K562 (cell line): ENCODE measurements at regions not wholly inside any gene's neighbourhood (a gene's known extent, or its start where the extent isn't known, plus 50 kb on each side); places are given as distances from the start of the nearest gene placed in this dataset.

ENCODE experiments used
- ATAC-seq: fragments of 200-7000 bp; cut with Tn5 transposase; 3 replicates; pipeline ENCODE4 v1.9.1; 2020; ENCODE audit warnings: moderate library complexity
- BruUV-seq: library from RNA; stranded (reverse); fragments of 400-500 nt; replicated peaks from 2 replicates; lab custom pipeline; 2021; lab: Mats Ljungman, UMichigan
- CTCF ChIA-PET: fragments of 300-600 bp; formaldehyde crosslinking; extraction: SDS; loops from one replicate; lab custom pipeline; 2021; ENCODE audit warnings: low intra/inter-chr PET ratio; lab: Yijun Ruan, JAX
- POLR2A ChIA-PET: fragments of 300-600, 350-650 bp; sonication (Branson Sonifier 250); formaldehyde crosslinking; extraction: SDS; loops from one replicate; lab custom pipeline; 2021; ENCODE audit warnings: antibody characterized with exemption, inconsistent platforms; lab: Yijun Ruan, JAX
- DNase-seq, 4 experiments: peaks; one replicate each; pipeline versions ENCODE4 v3.0.0 to v3.0.0-alpha.2; 2011 to 2018; ENCODE audit warnings: low spot score in 3 of 4, mixed read lengths in 3 of 4; ENCODE audit errors: extremely low read depth in 1 of 4
- FAIRE-seq: peaks from 2 replicates; lab custom pipeline; 2011; peaks lifted over from hg19 to GRCh38; lab: Jason Lieb, UNC
- H2AFZ ChIP-seq: 2 replicates; pipeline ENCODE4 v1.6.0; 2011; ENCODE audit warnings: low read depth, low read length, control low read depth, inconsistent platforms
- H3K27ac ChIP-seq: fragments of 200-600 bp; 3 replicates; pipeline ENCODE4 v1.8.0; 2011; ENCODE audit warnings: low read depth, mild to moderate bottlenecking, control low read depth, inconsistent platforms, low read length, moderate library complexity, mixed read lengths; ENCODE audit errors: extremely low read depth
- H3K27me3 ChIP-seq, 2 experiments: fragments of 300-600 bp in 1 of 2; 2 replicates in 1 of 2; 3 replicates in 1 of 2; pipeline versions ENCODE4 v1.6.0 to v1.8.0; 2011; ENCODE audit warnings: inconsistent platforms in 2 of 2, low read length in 2 of 2, mild to moderate bottlenecking in 1 of 2, mixed read lengths in 1 of 2, moderate library complexity in 1 of 2; ENCODE audit not compliant: control insufficient read depth in 2 of 2, insufficient read depth in 2 of 2
- H3K36me3 ChIP-seq: fragments of 300-600 bp; 3 replicates; pipeline ENCODE4 v1.8.0; 2011; ENCODE audit warnings: mild to moderate bottlenecking, low read length, inconsistent platforms; ENCODE audit not compliant: control insufficient read depth, insufficient read depth
- H3K4me1 ChIP-seq, 2 experiments: fragments of 200-600 bp in 1 of 2; replicated peaks in 1 of 2; 2 replicates in 1 of 2; 3 replicates in 1 of 2; pipeline versions ENCODE4 v1.5.1 to v1.8.0; 2011; ENCODE audit warnings: inconsistent platforms in 2 of 2, low read length in 2 of 2, mild to moderate bottlenecking in 1 of 2, mixed read lengths in 1 of 2, moderate library complexity in 1 of 2; ENCODE audit not compliant: control insufficient read depth in 2 of 2, insufficient read depth in 2 of 2
- H3K4me2 ChIP-seq: 2 replicates; pipeline ENCODE4 v1.6.1; 2011; ENCODE audit warnings: low read length, control low read depth, inconsistent platforms, mixed read lengths; ENCODE audit not compliant: insufficient read depth
- H3K4me3 ChIP-seq: fragments of 200-600 bp; sonication (generic), shearing (Covaris generic); 2 replicates; pipeline ENCODE4 v1.5.1; 2016; ENCODE audit warnings: control low read depth, inconsistent platforms
- H3K79me2 ChIP-seq: fragments of 200-600 bp; 3 replicates; pipeline ENCODE4 v1.8.0; 2011; ENCODE audit warnings: low read length, inconsistent platforms; ENCODE audit not compliant: control insufficient read depth, insufficient read depth
- H3K9ac ChIP-seq, 2 experiments: 2 replicates each; pipeline versions ENCODE4 v1.6.0 to v1.6.1; 2011; ENCODE audit warnings: low read depth in 2 of 2, low read length in 2 of 2, control low read depth in 1 of 2, inconsistent platforms in 1 of 2, mild to moderate bottlenecking in 1 of 2, mixed read lengths in 1 of 2; ENCODE audit not compliant: insufficient read depth in 1 of 2
- H3K9me1 ChIP-seq: one replicate; pipeline ENCODE4 v1.6.0; 2011; ENCODE audit warnings: inconsistent platforms, mild to moderate bottlenecking, low read length, moderate library complexity; ENCODE audit not compliant: control insufficient read depth, insufficient read depth
- H3K9me3 ChIP-seq: replicated peaks from 2 replicates; pipeline ENCODE4 v1.5.1; 2011; ENCODE audit warnings: low read depth, low read length, inconsistent platforms; ENCODE audit not compliant: control insufficient read depth, insufficient read depth
- H4K20me1 ChIP-seq: replicated peaks from 2 replicates; pipeline ENCODE4 v1.6.1; 2011; ENCODE audit warnings: low read length, inconsistent platforms, mixed read lengths; ENCODE audit not compliant: control insufficient read depth, insufficient read depth
- DPF2 ChIP-seq: fragments of 450-650 bp; IDR thresholded peaks from 2 replicates; pipeline ENCODE4 v1.6.1; 2016
- HOXB6 ChIP-seq: fragments of 250-450 bp; sonication (Bioruptor Pico); IDR thresholded peaks from 2 replicates; pipeline ENCODE4 v1.5.1; 2022; ENCODE audit warnings: mild to moderate bottlenecking, borderline replicate concordance
- IRF1 ChIP-seq: sonication (generic); formaldehyde crosslinking; IDR thresholded peaks from 2 replicates; pipeline ENCODE4 v1.8.0; 2022; ENCODE audit warnings: missing genetic modification reagents, mild to moderate bottlenecking, borderline replicate concordance
- POU5F1 ChIP-seq: fragments of 150-350 bp; IDR thresholded peaks from 2 replicates; pipeline ENCODE4 v1.6.1; 2014; ENCODE audit warnings: borderline replicate concordance, low read length, low read depth, mild to moderate bottlenecking; ENCODE audit not compliant: partially characterized antibody
- ZKSCAN8 ChIP-seq: fragments of 200-800 bp; sonication (Bioruptor generic); IDR thresholded peaks from 2 replicates; pipeline ENCODE4 v1.6.1; 2016; ENCODE audit warnings: missing genetic modification characterization, missing compliant biosample characterization
- ZNF668 ChIP-seq: fragments of 250-450 bp; sonication (Bioruptor Pico); IDR thresholded peaks from 2 replicates; pipeline ENCODE4 v1.8.0; 2022; ENCODE audit warnings: mild to moderate bottlenecking, inconsistent platforms
- WGBS: fragments of 100-300 bp; shearing (Covaris generic); methylation state at CpG from one replicate; pipeline ENCODE4 v1.1.6; 2016; ENCODE audit warnings: low coverage, mixed read lengths; ENCODE audit not compliant: insufficient coverage; ENCODE audit errors: missing lambda C conversion rate; 5-methylcytosine and 5-hydroxymethylcytosine counted together
- in situ Hi-C: fragments of 300-500 bp; cut with MboI; formaldehyde crosslinking; loops from 4 replicates; pipeline ENCODE4 v1.15.0; 2018; ENCODE audit warnings: inconsistent platforms, mixed read lengths
- intact Hi-C: fragments of 100-400 bp; cut with micrococcal nuclease; formaldehyde crosslinking; loops from 2 replicates; pipeline ENCODE4 v1.14.2; 2022
- TF ChIP-seq, protein P1 (sequence below), 2 experiments: fragments of 450-650 bp in 1 of 2; sonication (generic) in 1 of 2; formaldehyde crosslinking in 1 of 2; IDR thresholded peaks; 2 replicates each; pipeline versions ENCODE4 v1.7.1 to v1.9.0; 2016 to 2022; ENCODE audit warnings: inconsistent platforms in 1 of 2, mild to moderate bottlenecking in 1 of 2, missing genetic modification reagents in 1 of 2

- TF ChIP-seq POU5F1 (no peak), ZKSCAN8 (CRISPR knock-in tag) (no peak), ZNF668 (CRISPR knock-in tag) (no peak), HOXB6 (no peak)
Observed at GRCh38 chr1:55316502-55316901, 101.3 kb upstream of the USP24 start (continued).

DNA sequence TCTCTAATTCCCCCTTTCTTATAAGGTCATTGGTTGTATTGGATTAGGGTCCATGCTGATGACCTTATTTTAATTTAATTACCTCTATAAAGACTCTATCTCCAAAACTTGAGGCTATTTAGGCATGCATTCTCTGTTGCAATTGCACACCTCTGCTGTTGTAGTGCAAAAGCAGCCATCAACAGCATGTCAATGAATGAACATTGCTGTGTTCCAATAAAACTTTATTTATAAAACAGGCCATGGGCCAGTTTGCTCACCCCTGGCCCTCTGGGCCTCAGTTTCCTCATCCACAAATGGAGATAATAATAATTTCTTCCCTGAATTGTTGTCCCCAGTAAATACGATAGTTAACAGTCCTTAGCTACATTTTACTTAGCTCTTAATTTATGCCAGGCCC, 100.4 kb upstream of the USP24 start:
- no TSS peak for BruUV-seq
- no peak for ATAC-seq

More for the DNA sequence above, 100.4 kb upstream of the USP24 start:
- no peaks in the 10 kb centered on the region for H4K20me1 ChIP-seq
- FAIRE-seq (no peak), DNase-seq (no peak)
- no peaks in the 10 kb centered on the region for H3K9me3 ChIP-seq
- peaks cover 14 to 46% of the 10 kb centered on the region in 2 experiments; a peak in 4 of 5 replicates for H3K27me3 ChIP-seq
- no peak overlapping the region for H3K4me2 ChIP-seq
- POLR2A ChIA-PET: interaction anchor here (0.8 to 2.3 kb wide), 4 partner anchors 11 to 16 kb away, joined by 3 to 13 read pairs (median 5); no protein-coding TSS in a partner anchor
- CTCF ChIA-PET: no interaction called here
- in situ Hi-C loops: no loop called here
- H3K27ac ChIP-seq: no peak overlapping the region
- 0% methylated on average over 1 of the region's 1 CpG for WGBS
- H3K36me3 ChIP-seq: no peaks in the 10 kb centered on the region
- no peak overlapping the region for H2AFZ ChIP-seq
- H3K9ac ChIP-seq: no peak overlapping the region
- TF ChIP-seq IRF1 (CRISPR knock-in tag): no peak
- TF ChIP-seq, protein P1, sequence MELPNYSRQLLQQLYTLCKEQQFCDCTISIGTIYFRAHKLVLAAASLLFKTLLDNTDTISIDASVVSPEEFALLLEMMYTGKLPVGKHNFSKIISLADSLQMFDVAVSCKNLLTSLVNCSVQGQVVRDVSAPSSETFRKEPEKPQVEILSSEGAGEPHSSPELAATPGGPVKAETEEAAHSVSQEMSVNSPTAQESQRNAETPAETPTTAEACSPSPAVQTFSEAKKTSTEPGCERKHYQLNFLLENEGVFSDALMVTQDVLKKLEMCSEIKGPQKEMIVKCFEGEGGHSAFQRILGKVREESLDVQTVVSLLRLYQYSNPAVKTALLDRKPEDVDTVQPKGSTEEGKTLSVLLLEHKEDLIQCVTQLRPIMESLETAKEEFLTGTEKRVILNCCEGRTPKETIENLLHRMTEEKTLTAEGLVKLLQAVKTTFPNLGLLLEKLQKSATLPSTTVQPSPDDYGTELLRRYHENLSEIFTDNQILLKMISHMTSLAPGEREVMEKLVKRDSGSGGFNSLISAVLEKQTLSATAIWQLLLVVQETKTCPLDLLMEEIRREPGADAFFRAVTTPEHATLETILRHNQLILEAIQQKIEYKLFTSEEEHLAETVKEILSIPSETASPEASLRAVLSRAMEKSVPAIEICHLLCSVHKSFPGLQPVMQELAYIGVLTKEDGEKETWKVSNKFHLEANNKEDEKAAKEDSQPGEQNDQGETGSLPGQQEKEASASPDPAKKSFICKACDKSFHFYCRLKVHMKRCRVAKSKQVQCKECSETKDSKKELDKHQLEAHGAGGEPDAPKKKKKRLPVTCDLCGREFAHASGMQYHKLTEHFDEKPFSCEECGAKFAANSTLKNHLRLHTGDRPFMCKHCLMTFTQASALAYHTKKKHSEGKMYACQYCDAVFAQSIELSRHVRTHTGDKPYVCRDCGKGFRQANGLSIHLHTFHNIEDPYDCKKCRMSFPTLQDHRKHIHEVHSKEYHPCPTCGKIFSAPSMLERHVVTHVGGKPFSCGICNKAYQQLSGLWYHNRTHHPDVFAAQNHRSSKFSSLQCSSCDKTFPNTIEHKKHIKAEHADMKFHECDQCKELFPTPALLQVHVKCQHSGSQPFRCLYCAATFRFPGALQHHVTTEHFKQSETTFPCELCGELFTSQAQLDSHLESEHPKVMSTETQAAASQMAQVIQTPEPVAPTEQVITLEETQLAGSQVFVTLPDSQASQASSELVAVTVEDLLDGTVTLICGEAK (IDR thresholded peaks at IDR 0.05): peak; percentile 87
- TF ChIP-seq, protein P1 (CRISPR knock-in tag; IDR thresholded peaks at IDR 0.05): peak; percentile 54; the same call in 1 of the 2 replicates
- TF ChIP-seq DPF2: no peak
- TF ChIP-seq, all 486 proteins: peak for 1
- no peaks in the 10 kb centered on the region for H3K79me2 ChIP-seq
- intact Hi-C loops: no loop called here
- no peaks in the 10 kb centered on the region for H3K4me1 ChIP-seq
- no peaks in the 10 kb centered on the region for H3K9me1 ChIP-seq
- no peak overlapping the region for H3K4me3 ChIP-seq
